ENCODE measurements at regions not wholly inside any gene's neighbourhood (a gene's known extent, or its start where the extent isn't known, plus 50 kb on each side); places are given as distances from the start of the nearest gene placed in this dataset.

DNA sequence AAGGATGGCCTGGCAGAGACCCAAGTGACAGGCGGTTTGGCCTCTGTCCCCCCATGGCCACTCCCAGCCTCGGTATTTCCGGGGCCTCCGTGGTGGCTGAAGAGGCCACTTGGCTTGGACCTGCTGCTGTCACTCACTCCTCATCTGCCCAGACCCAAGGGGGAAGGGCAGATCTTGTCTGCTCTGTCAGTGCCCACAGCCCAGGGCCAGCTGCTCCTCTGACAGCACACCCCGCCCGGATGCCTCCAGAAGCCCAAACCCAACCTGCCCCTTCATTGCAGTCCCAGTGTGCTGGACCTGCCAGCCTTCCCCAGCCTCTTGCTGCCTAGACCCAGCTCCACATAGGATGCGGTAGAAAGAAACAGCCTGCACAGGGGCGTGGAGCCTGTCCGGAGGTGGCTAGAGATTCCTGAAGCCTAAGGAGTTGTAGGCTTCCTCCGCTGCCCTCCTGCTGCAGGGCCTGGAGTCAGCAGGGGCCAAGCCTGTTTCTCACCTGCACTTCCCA lies 52.0 kb downstream of the MAGEF1 start:
- no peak for TF ChIP-seq CTCF (IDR thresholded peaks at IDR 0.05; ENCODE audit: borderline replicate concordance, control extremely low read depth, extremely low read depth, insufficient read depth, missing control alignments)
- no peak for DNase-seq (ENCODE audit: low spot score)
- in situ Hi-C loops (cut with MboI; ENCODE audit: low sequenced_read_pairs, unreplicated experiment): no loop called here

GRCh38 chr3:184658223-184658928 lies 53.5 kb downstream of the MAGEF1 start:
- DNase-seq (ENCODE audit: low spot score): no peak
- no peak for TF ChIP-seq CTCF (IDR thresholded peaks at IDR 0.05; ENCODE audit: borderline replicate concordance, control extremely low read depth, extremely low read depth, insufficient read depth, missing control alignments)
- in situ Hi-C loops (cut with MboI; ENCODE audit: low sequenced_read_pairs, unreplicated experiment): no loop called here

GRCh38 chr3:184656829-184657681 lies 54.8 kb downstream of the MAGEF1 start:
- in situ Hi-C loops (cut with MboI; ENCODE audit: low sequenced_read_pairs, unreplicated experiment): no loop called here
- DNase-seq (ENCODE audit: low spot score): peak; percentile 79
- TF ChIP-seq CTCF (IDR thresholded peaks at IDR 0.05; ENCODE audit: borderline replicate concordance, control extremely low read depth, extremely low read depth, insufficient read depth, missing control alignments): no peak

GRCh38 chr3:184656458-184656828 lies 55.4 kb downstream of the MAGEF1 start:
- no peak for DNase-seq (ENCODE audit: low spot score)
- in situ Hi-C loops (cut with MboI; ENCODE audit: low sequenced_read_pairs, unreplicated experiment): no loop called here
- no peak for TF ChIP-seq CTCF (IDR thresholded peaks at IDR 0.05; ENCODE audit: borderline replicate concordance, control extremely low read depth, extremely low read depth, insufficient read depth, missing control alignments)

- DNase-seq (ENCODE audit: low spot score): no peak
- no peak for TF ChIP-seq CTCF (IDR thresholded peaks at IDR 0.05; ENCODE audit: borderline replicate concordance, control extremely low read depth, extremely low read depth, insufficient read depth, missing control alignments)
- in situ Hi-C loops (cut with MboI; ENCODE audit: low sequenced_read_pairs, unreplicated experiment): no loop called here
Observed at GRCh38 chr3:184655597-184655996, 56.3 kb downstream of the MAGEF1 start.

- in situ Hi-C loops (cut with MboI; ENCODE audit: low sequenced_read_pairs, unreplicated experiment): no loop called here
- no peak for DNase-seq (ENCODE audit: low spot score)
- no peak for TF ChIP-seq CTCF (IDR thresholded peaks at IDR 0.05; ENCODE audit: borderline replicate concordance, control extremely low read depth, extremely low read depth, insufficient read depth, missing control alignments)
Observed at GRCh38 chr3:184654375-184654774, 57.5 kb downstream of the MAGEF1 start.
